ENCODE measurements at regions not wholly inside any gene's neighbourhood (a gene's known extent, or its start where the extent isn't known, plus 50 kb on each side); places are given as distances from the start of the nearest gene placed in this dataset.
A peak's percentile ranks its signal among the peaks of the same experiment; 100 is the strongest.

- DNase-seq: no peak
Measured at GRCh38 chr10:7477538-7478334, 66.9 kb upstream of the SFMBT2 start.

GRCh38 chr10:7475939-7476338 lies 65.1 kb upstream of the SFMBT2 start:
- DNase-seq: no peak

DNA sequence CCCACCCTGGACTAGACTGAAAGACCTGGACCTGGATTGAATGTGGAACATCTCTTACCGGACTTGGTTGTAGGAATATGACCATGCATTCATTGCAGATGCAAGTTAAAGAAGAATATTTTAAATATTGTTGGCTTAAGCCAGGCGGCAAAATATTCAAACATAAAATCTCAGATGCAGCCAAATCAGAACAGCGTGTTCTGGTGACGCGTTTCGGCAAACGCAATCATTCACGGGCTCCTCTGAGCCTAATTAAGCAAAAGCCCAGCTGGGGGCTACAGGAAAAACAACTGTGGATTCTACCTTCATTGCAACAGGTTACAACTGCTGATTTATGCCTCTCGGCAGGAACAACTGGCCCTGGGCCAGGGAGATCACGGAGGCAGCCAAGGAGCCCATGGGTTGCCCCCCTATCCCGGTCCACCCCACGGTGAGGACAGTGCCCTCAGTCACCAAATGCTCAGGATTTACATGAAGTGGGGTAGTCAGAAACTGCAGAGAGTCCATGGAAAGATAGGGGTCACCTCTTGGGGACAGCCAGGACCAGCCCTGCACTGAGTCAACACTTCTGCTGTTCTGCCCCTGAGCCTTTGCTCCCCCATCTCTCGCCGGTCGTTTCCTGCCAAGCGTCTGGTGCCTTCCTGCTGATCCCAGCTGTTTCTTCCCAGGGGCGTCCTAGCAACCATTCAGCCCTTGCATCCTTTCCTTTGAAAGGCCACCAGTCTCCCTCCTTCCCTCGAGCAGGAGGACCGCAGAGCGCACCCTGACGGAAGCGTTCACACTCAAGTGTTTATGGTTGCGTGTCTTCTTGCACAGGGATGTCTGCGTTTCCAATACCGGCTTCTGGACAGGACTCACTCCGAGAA lies 64.4 kb upstream of the SFMBT2 start:
- DNase-seq: no peak

- no peak for DNase-seq
Measured at GRCh38 chr10:7474388-7474787, 63.6 kb upstream of the SFMBT2 start.

- no peak for DNase-seq
Measured at GRCh38 chr10:7473474-7473873, 62.6 kb upstream of the SFMBT2 start.

GRCh38 chr10:7471720-7472367 lies 61.0 kb upstream of the SFMBT2 start:
- DNase-seq: peak; percentile 24 to 68

DNA sequence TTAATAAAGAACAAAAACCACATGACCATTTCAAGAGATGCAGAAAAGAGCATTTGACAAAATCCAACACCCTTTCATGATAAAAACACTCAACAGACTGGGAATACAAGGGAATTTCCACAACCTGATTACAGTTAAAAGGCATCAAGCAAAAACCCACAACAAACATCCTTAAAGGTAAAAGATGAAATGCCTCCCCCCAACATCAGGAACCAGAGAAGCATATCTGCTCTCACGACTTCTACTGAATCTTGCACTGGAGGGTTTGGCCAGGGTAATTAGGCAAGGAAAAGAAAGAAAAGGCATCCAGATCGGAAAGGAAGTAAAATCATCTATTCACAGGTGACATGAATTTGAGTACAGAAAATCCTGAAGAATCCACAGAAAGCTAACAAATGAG lies 59.5 kb upstream of the SFMBT2 start:
- no peak for DNase-seq

DNA sequence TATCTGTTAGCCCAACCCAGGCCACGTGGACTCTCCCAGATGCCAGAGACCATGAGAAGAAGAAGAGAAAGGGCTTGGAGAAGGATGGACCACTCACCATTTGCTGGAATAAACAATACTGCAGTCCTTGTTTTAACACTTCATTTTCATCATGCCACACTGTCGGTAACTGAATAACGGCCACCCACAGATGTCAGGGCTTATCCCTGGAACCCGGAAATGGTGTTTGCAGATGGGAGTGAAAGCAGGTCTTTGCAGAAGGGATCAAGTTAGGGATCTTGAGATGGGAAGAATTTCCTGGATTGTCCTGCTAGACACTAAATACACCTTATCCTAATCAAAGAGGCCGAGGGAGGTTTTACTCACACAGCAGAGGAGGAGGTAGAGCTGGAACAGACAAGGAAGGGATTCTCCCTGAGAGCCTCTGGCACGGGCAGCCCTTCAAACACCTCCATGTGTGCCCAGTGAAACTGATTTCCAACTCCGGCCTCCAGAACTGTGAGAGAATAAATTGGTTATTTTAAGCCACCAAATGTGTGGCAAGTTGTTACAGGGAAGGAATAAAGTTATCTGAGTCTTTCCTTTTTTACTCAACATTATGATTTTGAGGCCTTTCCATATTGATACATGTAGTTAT lies 56.3 kb upstream of the SFMBT2 start:
- DNase-seq: no peak

GRCh38 chr10:7464691-7465090 lies 53.9 kb upstream of the SFMBT2 start:
- no peak for DNase-seq
